Activated effector memory CD4-positive, alpha-beta T cell treated with Interleukin-2 at 50 U/mL for 16 hours (primary cell): ENCODE measurements at regions not wholly inside any gene's neighbourhood (a gene's known extent, or its start where the extent isn't known, plus 50 kb on each side); places are given as distances from the start of the nearest gene placed in this dataset.

Experiments used
- DNase-seq: peaks from one replicate; pipeline ENCODE4 v3.0.0-alpha.2; 2020

DNA sequence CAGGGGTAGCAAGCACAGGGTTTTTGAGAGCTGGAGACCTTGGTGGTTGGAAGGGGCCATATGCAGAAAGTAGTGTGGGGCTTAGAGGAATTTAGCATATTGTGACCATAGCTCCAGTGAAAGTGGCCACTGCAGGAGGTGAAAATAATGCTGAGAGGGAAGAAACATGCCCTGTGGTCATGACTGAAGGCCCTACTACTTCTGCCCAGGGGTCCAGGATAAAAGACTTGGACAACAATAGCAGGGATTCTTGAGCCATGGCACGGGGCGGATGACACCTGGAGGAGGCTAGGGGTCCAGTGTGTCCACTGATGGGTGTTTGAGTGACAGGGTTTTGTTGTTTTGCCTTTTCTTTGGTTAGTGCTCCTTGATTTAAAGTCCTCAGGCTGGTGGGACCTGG, 694.6 kb downstream of the CPS1 start:
- no peak for DNase-seq

DNA sequence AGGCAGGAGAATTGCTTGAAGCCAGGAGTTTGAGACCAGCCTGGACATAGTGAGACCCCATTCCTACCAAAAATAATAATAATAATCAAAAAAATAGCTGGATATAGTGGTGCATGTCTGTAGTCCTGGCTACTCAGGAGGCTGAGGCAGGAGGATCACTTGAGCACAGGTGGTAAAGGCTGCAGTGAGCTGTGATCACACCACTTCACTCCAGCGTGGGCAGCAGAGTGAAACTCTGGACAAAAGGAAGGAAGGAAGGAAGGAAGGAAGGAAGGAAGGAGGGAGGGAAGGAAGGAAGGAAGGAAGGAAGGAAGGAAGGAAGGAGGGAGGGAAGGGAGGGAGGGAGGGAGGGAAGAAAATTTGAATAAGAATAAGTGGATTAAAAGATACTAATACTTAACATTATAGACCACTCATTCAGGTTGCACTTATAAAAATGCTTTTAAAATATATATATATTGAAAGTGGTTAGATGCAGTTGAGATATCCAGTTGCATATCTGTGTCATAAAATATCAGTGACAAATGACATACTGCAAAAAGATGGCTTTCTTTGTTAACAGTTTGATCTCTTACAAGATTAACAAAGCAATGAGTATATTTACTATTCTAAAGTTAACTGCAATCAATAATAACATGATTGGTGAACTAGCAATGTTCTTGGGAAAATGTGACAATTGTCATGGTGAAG, 702.4 kb downstream of the CPS1 start:
- DNase-seq, result no peak

DNA sequence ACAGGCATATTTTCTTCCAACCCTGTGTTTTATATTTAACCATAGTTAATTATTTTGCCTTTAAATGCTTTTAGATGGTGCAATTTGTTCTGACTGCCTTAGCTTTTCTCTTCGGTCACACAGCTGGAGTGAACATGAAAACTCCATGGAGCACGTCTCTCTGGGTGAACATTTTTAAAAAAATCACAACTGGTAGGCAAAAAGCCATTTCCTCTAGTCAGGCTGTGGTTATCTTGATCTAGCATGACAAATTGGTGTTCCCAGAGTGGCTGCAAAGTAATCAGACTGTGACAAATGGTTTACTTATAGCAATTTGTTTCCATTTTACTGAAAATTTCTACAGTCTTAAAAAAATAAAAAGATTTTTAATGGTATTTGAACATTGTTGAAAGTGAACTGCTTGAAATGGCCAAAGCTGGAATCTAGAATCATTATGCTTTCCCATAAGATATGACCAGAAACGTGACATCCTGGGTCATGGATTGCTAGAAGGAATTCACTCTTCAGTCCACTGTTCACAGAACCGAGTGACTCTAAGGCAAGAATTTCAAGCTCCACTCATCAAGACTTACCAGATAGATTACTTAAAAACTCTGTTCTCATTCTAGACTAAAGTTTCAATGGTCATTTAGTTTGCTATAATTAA, 703.6 kb downstream of the CPS1 start:
- DNase-seq, result no peak

DNA sequence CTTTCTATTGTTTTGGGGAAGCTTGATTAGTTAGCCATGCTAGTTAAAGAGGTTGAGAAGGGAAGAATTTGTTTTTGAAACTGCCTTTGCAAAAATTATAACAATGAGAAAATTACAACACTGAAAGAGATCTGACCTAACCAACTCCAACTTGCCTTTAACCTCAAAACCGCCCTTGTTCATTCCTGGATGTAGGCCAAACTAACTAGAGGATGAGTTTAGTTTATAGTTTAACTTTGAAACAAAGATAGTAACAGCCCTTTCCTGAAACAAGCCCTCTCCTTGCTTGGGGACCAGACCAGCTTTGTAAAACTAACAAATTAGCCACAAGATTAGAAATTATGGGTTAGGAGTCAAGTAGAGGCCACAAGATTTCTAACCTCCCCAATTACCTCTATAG, 713.9 kb downstream of the CPS1 start:
- DNase-seq, result no peak

DNA sequence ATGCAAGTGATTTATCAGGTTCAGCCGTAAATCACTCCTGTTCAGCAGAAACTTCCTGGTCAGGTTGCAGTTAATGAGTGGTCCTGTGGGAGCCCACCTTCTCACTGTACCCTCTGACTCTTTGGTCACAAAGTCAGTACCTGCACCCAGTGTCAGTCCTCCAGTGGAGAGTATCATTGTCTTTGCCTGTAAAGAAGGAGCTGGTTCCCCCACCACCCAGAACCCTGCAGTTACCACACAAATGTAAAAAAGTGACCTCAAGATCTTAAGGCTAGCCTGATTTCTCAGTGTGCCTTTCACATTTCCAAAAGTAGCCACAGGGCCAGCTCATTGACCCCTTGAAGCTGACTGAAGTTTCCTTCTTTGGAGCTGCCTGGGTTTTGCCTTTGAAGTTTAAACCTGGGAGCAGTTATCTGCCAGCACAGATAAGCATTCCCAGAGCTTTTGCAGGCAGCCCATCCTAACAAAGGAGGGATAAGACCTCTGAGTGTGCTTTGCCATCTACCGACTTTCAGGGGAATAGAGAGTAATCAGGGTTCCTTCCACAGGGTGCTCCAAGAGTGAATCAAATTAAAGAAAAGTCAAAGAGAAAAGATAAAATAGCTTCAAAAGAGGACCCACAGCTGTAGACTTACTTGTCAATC, 725.2 kb downstream of the CPS1 start:
- DNase-seq, result no peak

DNA sequence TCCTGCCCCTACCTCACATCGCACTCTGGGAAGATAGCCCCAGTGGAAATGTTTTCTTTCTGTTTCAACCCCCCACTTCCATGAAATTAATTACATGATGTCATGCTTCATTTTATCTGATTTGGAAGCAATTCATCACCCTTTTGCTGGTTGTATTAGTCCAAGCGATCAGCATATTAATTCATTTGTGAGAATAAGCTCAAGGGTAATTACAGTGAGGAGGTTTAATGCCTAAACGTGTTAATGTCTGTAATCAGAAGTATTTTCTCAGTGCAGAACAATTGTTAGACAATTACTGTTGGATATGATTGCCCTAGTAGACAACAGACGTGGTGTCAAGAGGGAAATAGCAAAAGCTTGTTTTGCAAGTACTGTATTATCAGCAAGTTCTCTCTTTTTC, 746.3 kb downstream of the CPS1 start:
- DNase-seq, result no peak

DNA sequence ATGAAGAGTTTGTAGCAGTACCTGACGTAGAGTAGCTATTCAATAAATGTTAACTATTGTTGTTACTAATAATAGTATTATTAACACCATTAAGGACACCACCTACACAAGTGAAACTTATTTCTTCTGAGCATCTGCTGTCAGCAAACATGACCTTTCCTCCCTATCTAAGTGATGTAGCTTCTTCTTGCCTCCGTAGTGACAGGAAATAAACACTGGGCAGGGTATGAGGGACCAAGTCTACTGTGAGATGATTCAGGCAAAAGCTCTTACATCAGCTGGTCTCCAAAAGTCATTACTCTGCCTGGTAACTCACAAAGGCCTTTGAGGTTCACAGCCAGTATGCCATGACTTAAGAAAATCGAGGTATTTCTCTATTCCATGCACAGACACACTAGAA, 750.5 kb downstream of the CPS1 start:
- DNase-seq, result no peak
